Glutamatergic neuron (in vitro differentiated cells): ENCODE measurements at regions not wholly inside any gene's neighbourhood (a gene's known extent, or its start where the extent isn't known, plus 50 kb on each side); places are given as distances from the start of the nearest gene placed in this dataset.
A peak's percentile ranks its signal among the peaks of the same experiment; 100 is the strongest.

Experiments
- DNase-seq: peaks from one replicate; pipeline ENCODE4 v3.0.0; 2022
- H3K27ac Mint-ChIP-seq: one replicate; pipeline ENCODE4 v1.8.0; 2020; ENCODE audit warnings: mild to moderate bottlenecking, mixed read lengths, inconsistent platforms; ENCODE audit not compliant: unreplicated experiment
- H3K27me3 Mint-ChIP-seq: one replicate; pipeline ENCODE4 v1.8.0; 2020; ENCODE audit warnings: mild to moderate bottlenecking, moderate library complexity, mixed read lengths, inconsistent platforms; ENCODE audit not compliant: unreplicated experiment
- H3K36me3 Mint-ChIP-seq: one replicate; pipeline ENCODE4 v1.8.0; 2020; ENCODE audit warnings: mild to moderate bottlenecking, mixed read lengths, inconsistent platforms; ENCODE audit not compliant: unreplicated experiment
- H3K4me1 Mint-ChIP-seq: one replicate; pipeline ENCODE4 v1.8.0; 2020; ENCODE audit warnings: mild to moderate bottlenecking, low read depth, mixed read lengths, inconsistent platforms; ENCODE audit not compliant: unreplicated experiment
- H3K4me3 Mint-ChIP-seq: one replicate; pipeline ENCODE4 v1.8.0; 2020; ENCODE audit warnings: mild to moderate bottlenecking, mixed read lengths, inconsistent platforms; ENCODE audit not compliant: unreplicated experiment
- H3K9me3 Mint-ChIP-seq: one replicate; pipeline ENCODE4 v1.8.0; 2020; ENCODE audit warnings: mild to moderate bottlenecking, moderate library complexity, mixed read lengths, inconsistent platforms; ENCODE audit not compliant: unreplicated experiment
- TF ChIP-seq, protein P1 (sequence below): fragments of 200-600 bp; sonication (generic); IDR thresholded peaks from one replicate; pipeline ENCODE4 v1.5.0; 2021; ENCODE audit not compliant: partially characterized antibody, unreplicated experiment

DNA sequence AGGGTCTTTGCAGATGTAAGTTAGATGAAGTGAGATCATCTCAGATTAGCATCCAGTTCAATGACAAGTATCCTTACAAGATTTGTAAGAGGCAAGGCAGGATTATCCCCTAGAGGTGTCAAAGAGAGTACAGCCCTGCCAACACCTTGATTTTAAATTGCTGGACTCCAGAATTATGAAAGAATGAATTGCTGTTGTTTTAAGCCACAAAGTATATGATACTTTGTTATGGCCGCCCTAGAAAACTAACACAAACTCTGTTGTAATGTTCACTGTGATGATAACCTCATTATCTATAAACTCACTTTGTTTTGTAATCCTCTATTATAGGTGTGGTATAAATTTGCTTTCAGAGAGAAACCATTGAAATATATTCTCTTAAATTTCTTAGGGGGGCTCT is 249.0 kb upstream of the SPOPL start:
- H3K27me3 Mint-ChIP-seq = peaks cover 4% of the 10 kb centered on the region
- H3K4me1 Mint-ChIP-seq = no peaks in the 10 kb centered on the region
- H3K27ac Mint-ChIP-seq = no peak overlapping the region
- H3K36me3 Mint-ChIP-seq = no peaks in the 10 kb centered on the region
- H3K4me3 Mint-ChIP-seq = no peak overlapping the region
- DNase-seq = no peak
- TF ChIP-seq, protein P1, sequence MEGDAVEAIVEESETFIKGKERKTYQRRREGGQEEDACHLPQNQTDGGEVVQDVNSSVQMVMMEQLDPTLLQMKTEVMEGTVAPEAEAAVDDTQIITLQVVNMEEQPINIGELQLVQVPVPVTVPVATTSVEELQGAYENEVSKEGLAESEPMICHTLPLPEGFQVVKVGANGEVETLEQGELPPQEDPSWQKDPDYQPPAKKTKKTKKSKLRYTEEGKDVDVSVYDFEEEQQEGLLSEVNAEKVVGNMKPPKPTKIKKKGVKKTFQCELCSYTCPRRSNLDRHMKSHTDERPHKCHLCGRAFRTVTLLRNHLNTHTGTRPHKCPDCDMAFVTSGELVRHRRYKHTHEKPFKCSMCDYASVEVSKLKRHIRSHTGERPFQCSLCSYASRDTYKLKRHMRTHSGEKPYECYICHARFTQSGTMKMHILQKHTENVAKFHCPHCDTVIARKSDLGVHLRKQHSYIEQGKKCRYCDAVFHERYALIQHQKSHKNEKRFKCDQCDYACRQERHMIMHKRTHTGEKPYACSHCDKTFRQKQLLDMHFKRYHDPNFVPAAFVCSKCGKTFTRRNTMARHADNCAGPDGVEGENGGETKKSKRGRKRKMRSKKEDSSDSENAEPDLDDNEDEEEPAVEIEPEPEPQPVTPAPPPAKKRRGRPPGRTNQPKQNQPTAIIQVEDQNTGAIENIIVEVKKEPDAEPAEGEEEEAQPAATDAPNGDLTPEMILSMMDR = no peak
- H3K9me3 Mint-ChIP-seq = no peaks in the 10 kb centered on the region

GRCh38 chr2:138255670-138256069 is 245.9 kb upstream of the SPOPL start:
- Mint-ChIP-seq H3K4me3 (no peak overlapping the region), H3K36me3 (no peaks in the 10 kb centered on the region), H3K4me1 (no peaks in the 10 kb centered on the region), H3K9me3 (peaks cover 5% of the 10 kb centered on the region), H3K27me3 (peaks cover 4% of the 10 kb centered on the region), H3K27ac (no peak overlapping the region)
- TF ChIP-seq, protein P1 = no peak
- DNase-seq = no peak

- no peak overlapping the region for H3K27ac Mint-ChIP-seq
- no peak overlapping the region for H3K4me3 Mint-ChIP-seq
- peaks cover under 1% of the 10 kb centered on the region for H3K27me3 Mint-ChIP-seq
- TF ChIP-seq, protein P1 = no peak
- H3K9me3 Mint-ChIP-seq = peaks cover 3% of the 10 kb centered on the region
- H3K4me1 Mint-ChIP-seq = peaks cover 16% of the 10 kb centered on the region
- H3K36me3 Mint-ChIP-seq = peaks cover 4% of the 10 kb centered on the region
- DNase-seq = no peak
Observed at GRCh38 chr2:138267161-138267901, 234.2 kb upstream of the SPOPL start.

GRCh38 chr2:138267902-138268254 is 233.7 kb upstream of the SPOPL start:
- no peak for DNase-seq
- TF ChIP-seq, protein P1 = no peak
- H3K4me1 Mint-ChIP-seq = peaks cover 16% of the 10 kb centered on the region
- H3K4me3 Mint-ChIP-seq = peak overlapping the region; percentile 27
- no peaks in the 10 kb centered on the region for H3K9me3 Mint-ChIP-seq
- H3K27ac Mint-ChIP-seq = peak overlapping the region; percentile 46
- no peaks in the 10 kb centered on the region for H3K27me3 Mint-ChIP-seq
- H3K36me3 Mint-ChIP-seq = peaks cover 4% of the 10 kb centered on the region

DNA sequence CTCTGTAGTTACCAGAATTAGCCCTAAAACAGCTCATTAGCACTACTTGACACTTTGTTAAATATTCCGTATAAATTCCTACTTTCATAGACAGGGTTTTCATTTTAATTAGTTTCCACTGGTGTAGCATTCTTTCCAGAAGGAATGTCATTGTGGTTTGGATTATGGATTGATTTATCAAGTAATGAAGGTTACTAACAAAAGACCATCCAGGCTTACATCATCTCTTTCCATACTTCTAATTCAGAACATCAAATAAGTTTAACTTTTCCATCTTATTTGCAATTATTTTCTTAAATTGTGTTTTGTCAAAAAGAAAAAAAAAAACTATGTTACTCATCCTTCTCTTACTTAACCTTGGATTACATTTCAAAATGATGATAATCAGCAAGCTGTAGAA is 231.8 kb upstream of the SPOPL start:
- no peak overlapping the region for H3K27ac Mint-ChIP-seq
- DNase-seq = no peak
- TF ChIP-seq, protein P1 = no peak
- H3K4me3 Mint-ChIP-seq = no peak overlapping the region
- no peaks in the 10 kb centered on the region for H3K27me3 Mint-ChIP-seq
- peaks cover 16% of the 10 kb centered on the region for H3K4me1 Mint-ChIP-seq
- peaks cover 4% of the 10 kb centered on the region for H3K36me3 Mint-ChIP-seq
- no peaks in the 10 kb centered on the region for H3K9me3 Mint-ChIP-seq
